A673 (cell line): ENCODE measurements at regions not wholly inside any gene's neighbourhood (a gene's known extent, or its start where the extent isn't known, plus 50 kb on each side); places are given as distances from the start of the nearest gene placed in this dataset.

Experiments
- BruUV-seq: library from RNA; stranded (reverse); fragments of 400-500 nt; replicated peaks from 2 replicates; lab custom pipeline; 2021; lab: Mats Ljungman, UMichigan
- CTCF ChIA-PET: fragments of 300-600 bp; sonication (Branson Sonifier 250); formaldehyde crosslinking; loops from one replicate; lab custom pipeline; 2022; ENCODE audit warnings: antibody characterized with exemption; lab: Charles Lee
- POLR2A ChIA-PET: fragments of 300-600 bp; sonication (Branson Sonifier 250); formaldehyde crosslinking; loops from one replicate; lab custom pipeline; 2022; ENCODE audit warnings: antibody characterized with exemption; ENCODE audit not compliant: low non-redundant PET; lab: Charles Lee
- DNase-seq: peaks from one replicate; pipeline ENCODE4 v3.0.0-alpha.2; 2015; ENCODE audit warnings: low spot score
- H3K27ac ChIP-seq: fragments of 200-600 bp; sonication (generic); 2 replicates; pipeline ENCODE4 v1.5.1; 2016; ENCODE audit warnings: mixed run types, low read depth, mild to moderate bottlenecking, mixed read lengths, antibody characterized with exemption, low read length; ENCODE audit not compliant: poor library complexity, severe bottlenecking
- H3K27me3 ChIP-seq: fragments of 200-600 bp; sonication (generic); replicated peaks from 2 replicates; pipeline ENCODE4 v1.6.1; 2017; ENCODE audit warnings: mixed run types, low read depth, mild to moderate bottlenecking, mixed read lengths, antibody characterized with exemption, low read length; ENCODE audit not compliant: insufficient read depth, poor library complexity
- H3K36me3 ChIP-seq: fragments of 200-600 bp; sonication (generic); 2 replicates; pipeline ENCODE4 v1.6.1; 2016; ENCODE audit warnings: mixed run types, mild to moderate bottlenecking, mixed read lengths, antibody characterized with exemption, low read length; ENCODE audit not compliant: insufficient read depth, poor library complexity, severe bottlenecking
- H3K4me1 ChIP-seq: fragments of 200-600 bp; sonication (generic); 2 replicates; pipeline ENCODE4 v1.6.1; 2017; ENCODE audit warnings: mixed run types, mild to moderate bottlenecking, mixed read lengths, antibody characterized with exemption, low read length; ENCODE audit not compliant: insufficient read depth, poor library complexity, severe bottlenecking
- H3K4me3 ChIP-seq: fragments of 200-600 bp; sonication (generic); 2 replicates; pipeline ENCODE4 v1.5.1; 2016; ENCODE audit warnings: low read depth, mixed run types, mild to moderate bottlenecking, mixed read lengths, low read length; ENCODE audit not compliant: poor library complexity, severe bottlenecking
- H3K9me3 ChIP-seq: fragments of 200-600 bp; sonication (generic); 2 replicates; pipeline ENCODE4 v1.6.1; 2016; ENCODE audit warnings: mixed run types, low read depth, mild to moderate bottlenecking, mixed read lengths, antibody characterized with exemption, low read length; ENCODE audit not compliant: poor library complexity, severe bottlenecking
- EZH2 ChIP-seq: fragments of 200-600 bp; sonication (generic); IDR thresholded peaks from 2 replicates; pipeline ENCODE4 v1.6.1; 2017; ENCODE audit warnings: borderline replicate concordance, low read depth, mild to moderate bottlenecking, mixed read lengths, antibody characterized with exemption, low read length; ENCODE audit not compliant: poor library complexity, severe bottlenecking
- intact Hi-C: fragments of 100-400 bp; cut with micrococcal nuclease; formaldehyde crosslinking; loops from one replicate; pipeline ENCODE4 v1.10.0; 2022; ENCODE audit not compliant: unreplicated experiment
- TF ChIP-seq, protein P1 (sequence below): fragments of 300-800, 200-600 bp; sonication (generic); conservative IDR thresholded peaks from 2 replicates; pipeline ENCODE4 v1.5.1; 2017; ENCODE audit warnings: low read depth, mild to moderate bottlenecking, antibody characterized with exemption, low read length, moderate library complexity, mixed read lengths

DNA sequence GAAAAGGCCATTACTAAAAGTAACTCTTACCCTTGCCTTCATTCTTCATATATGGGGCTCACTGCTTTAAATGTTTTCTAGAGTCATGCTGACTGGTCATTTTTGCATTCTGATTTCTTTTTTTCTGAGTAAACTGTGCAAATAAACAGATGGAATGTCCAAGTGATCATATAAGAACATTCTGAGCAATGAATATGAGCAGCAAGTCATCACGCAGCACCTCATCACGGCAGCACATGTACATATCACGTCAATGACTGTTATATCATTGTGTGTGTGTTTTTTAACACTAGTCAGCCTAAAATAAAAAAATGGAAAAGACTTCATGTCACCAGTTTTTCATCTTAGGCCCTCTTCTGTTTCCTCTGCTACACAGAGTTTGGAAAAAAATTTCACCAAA is 490.0 kb upstream of the ZFHX3 start:
- ChIA-PET POLR2A (no interaction called here), CTCF (no interaction called here)
- Histone ChIP-seq H3K4me3 (no peak overlapping the region), H3K27ac (no peak overlapping the region), H3K36me3 (no peaks in the 10 kb centered on the region), H3K9me3 (no peaks in the 10 kb centered on the region), H3K27me3 (peaks cover 12% of the 10 kb centered on the region), H3K4me1 (no peaks in the 10 kb centered on the region)
- intact Hi-C loops: no loop called here
- no peak for DNase-seq
- TF ChIP-seq, protein P1, sequence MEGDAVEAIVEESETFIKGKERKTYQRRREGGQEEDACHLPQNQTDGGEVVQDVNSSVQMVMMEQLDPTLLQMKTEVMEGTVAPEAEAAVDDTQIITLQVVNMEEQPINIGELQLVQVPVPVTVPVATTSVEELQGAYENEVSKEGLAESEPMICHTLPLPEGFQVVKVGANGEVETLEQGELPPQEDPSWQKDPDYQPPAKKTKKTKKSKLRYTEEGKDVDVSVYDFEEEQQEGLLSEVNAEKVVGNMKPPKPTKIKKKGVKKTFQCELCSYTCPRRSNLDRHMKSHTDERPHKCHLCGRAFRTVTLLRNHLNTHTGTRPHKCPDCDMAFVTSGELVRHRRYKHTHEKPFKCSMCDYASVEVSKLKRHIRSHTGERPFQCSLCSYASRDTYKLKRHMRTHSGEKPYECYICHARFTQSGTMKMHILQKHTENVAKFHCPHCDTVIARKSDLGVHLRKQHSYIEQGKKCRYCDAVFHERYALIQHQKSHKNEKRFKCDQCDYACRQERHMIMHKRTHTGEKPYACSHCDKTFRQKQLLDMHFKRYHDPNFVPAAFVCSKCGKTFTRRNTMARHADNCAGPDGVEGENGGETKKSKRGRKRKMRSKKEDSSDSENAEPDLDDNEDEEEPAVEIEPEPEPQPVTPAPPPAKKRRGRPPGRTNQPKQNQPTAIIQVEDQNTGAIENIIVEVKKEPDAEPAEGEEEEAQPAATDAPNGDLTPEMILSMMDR: no peak
- TF ChIP-seq EZH2: no peak
- no TSS peak for BruUV-seq

DNA sequence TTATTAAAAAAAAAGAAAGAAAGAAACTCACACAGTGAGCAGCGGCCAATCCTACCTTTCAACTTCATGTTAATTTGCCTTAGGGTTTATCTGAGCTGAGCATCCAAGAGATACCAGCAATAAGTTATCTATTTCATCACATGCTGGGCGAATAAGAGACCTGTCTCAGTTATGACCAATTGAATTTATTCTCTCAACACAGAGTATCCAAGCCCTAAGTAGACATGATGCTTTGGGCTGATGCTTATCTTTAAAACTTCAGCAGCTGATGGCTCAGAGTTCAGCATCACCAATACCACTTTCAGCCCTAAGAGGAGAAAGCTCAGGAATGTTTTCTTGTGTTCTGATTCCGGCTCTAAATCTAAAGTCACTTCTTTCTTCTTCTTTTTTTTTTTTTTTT is 489.0 kb upstream of the ZFHX3 start:
- Histone ChIP-seq H3K27me3 (peaks cover 3% of the 10 kb centered on the region), H3K9me3 (no peaks in the 10 kb centered on the region), H3K27ac (no peak overlapping the region), H3K36me3 (no peaks in the 10 kb centered on the region), H3K4me3 (no peak overlapping the region), H3K4me1 (no peaks in the 10 kb centered on the region)
- TF ChIP-seq, protein P1: no peak
- TF ChIP-seq EZH2: no peak
- intact Hi-C loops: no loop called here
- POLR2A ChIA-PET: interaction anchor here (0.7 kb wide), 1 partner anchor 272 kb away, joined by 7 read pairs; no protein-coding TSS in a partner anchor
- BruUV-seq: no TSS peak
- CTCF ChIA-PET: no interaction called here
- DNase-seq: no peak

DNA sequence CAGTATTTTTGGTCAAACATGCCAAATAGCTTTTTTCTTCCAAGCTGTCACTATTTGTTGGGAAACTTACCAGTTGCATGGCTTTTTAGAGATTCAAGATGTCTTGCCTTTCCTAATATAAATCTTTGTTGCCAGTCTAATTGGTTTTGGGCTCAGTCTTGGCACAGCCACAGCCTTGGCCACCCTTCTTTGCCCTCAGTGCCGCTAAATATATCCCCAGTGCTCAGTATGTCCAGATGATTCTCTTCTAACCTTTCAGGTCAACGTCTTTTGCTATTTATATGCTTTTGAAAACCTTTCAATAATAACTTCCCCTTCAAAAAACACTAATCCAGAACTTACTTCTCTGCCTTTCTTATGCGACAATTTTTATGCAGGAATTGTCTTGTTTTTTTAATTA is 483.1 kb upstream of the ZFHX3 start:
- DNase-seq: no peak
- intact Hi-C loops: no loop called here
- Histone ChIP-seq H3K36me3 (no peaks in the 10 kb centered on the region), H3K4me1 (no peaks in the 10 kb centered on the region), H3K9me3 (no peaks in the 10 kb centered on the region), H3K27me3 (peaks cover 10% of the 10 kb centered on the region), H3K4me3 (no peak overlapping the region), H3K27ac (no peak overlapping the region)
- BruUV-seq: no TSS peak
- CTCF ChIA-PET: no interaction called here
- POLR2A ChIA-PET: no interaction called here
- no peak for TF ChIP-seq EZH2
- TF ChIP-seq, protein P1: no peak
